ENCODE measurements at regions not wholly inside any gene's neighbourhood (a gene's known extent, or its start where the extent isn't known, plus 50 kb on each side); places are given as distances from the start of the nearest gene placed in this dataset.

DNA sequence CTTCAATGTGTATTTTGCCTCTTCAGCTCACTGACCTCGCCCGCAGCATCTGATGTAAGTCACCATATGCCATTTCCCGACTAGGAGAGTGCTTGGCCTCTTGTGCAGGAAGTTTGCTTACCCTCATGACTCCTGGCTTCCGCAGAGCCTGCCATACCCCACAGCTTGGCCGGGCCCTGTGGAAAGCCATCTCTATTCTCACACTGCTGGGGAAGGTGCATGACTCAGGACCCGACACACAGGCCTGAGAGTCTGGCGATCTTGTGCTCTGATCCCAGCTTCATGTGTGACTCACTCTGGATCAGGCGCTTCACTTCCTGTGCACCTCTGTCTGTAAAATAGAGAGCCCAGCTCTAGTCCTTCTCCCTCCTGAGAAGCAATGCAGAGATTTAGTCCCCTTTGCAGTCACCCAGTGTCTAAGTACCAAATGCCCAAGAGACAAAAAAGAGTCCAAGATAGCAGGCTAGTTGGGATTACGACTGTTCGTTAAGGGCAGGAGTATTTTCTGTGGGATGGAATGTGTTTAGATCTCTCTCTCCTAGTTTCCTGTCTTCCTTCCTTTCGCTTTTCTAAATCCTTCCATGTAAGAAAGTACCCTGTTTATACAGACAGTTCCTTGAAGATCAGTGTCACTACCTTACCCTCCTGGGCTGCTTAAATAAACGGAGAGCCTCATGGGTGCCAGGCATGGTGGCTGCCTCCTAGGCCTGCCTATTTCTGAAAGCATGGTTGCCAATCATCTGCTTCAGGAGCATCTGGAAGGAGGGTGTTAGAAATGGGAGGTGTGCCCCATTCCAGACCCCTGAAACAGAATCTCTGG is 62.8 kb upstream of the KIF26B start:
- Histone ChIP-seq H3K27ac (ENCODE audit: low read length) (no peak overlapping the region), H3K4me3 (ENCODE audit: low read length) (no peak overlapping the region), H3K27me3 (ENCODE audit: low read depth, low read length) (peaks cover 7% of the 10 kb centered on the region), H4K20me1 (ENCODE audit: insufficient read depth, low read length) (no peaks in the 10 kb centered on the region), H3K9me3 (ENCODE audit: insufficient read depth, low read length) (no peaks in the 10 kb centered on the region), H3K4me1 (ENCODE audit: low read length) (no peaks in the 10 kb centered on the region), H2AFZ (ENCODE audit: low read depth, low read length) (no peak overlapping the region), H3K4me2 (ENCODE audit: low read length) (no peak overlapping the region), H3K36me3 (replicated peaks; ENCODE audit: low read depth, low read length) (no peaks in the 10 kb centered on the region), H3K9ac (ENCODE audit: low read length) (no peak overlapping the region), H3K79me2 (ENCODE audit: low read length) (no peaks in the 10 kb centered on the region)
- TF ChIP-seq, protein P1, sequence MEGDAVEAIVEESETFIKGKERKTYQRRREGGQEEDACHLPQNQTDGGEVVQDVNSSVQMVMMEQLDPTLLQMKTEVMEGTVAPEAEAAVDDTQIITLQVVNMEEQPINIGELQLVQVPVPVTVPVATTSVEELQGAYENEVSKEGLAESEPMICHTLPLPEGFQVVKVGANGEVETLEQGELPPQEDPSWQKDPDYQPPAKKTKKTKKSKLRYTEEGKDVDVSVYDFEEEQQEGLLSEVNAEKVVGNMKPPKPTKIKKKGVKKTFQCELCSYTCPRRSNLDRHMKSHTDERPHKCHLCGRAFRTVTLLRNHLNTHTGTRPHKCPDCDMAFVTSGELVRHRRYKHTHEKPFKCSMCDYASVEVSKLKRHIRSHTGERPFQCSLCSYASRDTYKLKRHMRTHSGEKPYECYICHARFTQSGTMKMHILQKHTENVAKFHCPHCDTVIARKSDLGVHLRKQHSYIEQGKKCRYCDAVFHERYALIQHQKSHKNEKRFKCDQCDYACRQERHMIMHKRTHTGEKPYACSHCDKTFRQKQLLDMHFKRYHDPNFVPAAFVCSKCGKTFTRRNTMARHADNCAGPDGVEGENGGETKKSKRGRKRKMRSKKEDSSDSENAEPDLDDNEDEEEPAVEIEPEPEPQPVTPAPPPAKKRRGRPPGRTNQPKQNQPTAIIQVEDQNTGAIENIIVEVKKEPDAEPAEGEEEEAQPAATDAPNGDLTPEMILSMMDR (IDR thresholded peaks at IDR 0.05; ENCODE audit: low read depth, low read length): no peak
- TF ChIP-seq EZH2phosphoT487 (IDR thresholded peaks at IDR 0.05; ENCODE audit: low read depth): no peak

DNA sequence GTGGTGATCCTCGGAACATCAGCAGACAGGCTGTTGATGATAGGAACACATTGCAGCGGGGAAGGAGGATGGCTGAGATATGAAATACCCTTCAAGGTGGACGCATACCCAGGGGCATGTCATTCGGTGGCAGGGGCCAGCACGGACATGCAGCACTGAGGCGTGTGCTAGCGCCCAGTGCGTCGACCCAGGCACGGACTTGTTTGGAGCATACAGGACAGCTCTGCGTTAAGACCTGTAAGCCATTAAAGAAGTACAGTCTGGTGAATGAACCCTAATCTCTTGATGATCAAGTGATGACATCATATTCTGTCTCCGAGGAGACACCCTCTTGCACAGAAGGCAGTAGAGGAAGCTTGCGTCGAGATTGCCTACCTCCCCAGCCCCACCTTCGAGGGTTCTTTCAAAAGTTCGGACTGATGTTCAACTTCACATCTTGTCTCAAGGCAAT is 63.6 kb upstream of the KIF26B start:
- no peak overlapping the region for H3K27ac ChIP-seq (ENCODE audit: low read length)
- no peak overlapping the region for H3K4me2 ChIP-seq (ENCODE audit: low read length)

DNA sequence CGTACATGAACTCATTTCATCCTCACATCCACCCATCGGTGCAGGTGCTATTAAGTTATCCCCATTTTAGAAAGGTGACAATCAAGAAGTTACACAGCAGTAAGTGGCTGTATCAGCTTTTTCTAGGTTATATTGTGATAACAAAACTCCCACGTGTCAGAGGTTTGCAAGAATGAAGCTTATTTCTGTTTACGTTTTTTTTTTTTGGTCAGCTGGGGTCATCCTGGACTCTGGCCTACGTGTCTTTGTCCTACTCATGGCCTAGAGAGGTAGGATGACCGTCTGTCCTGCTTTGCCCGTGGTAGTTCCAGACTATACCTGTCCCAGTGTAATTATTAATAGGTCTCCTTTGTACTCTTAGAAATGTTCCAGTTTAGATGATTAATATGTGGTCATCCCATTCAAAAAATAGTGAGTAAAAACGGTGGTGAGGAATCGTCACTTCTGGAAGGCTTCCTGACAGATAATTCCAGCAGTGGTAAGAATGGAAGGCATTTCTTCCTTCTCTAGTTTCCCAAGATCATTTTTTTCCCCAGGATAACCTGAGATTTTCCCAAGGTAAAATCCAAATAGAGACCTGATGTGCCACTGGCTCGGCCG is 64.2 kb upstream of the KIF26B start:
- no peaks in the 10 kb centered on the region for H3K9me3 ChIP-seq (ENCODE audit: insufficient read depth, low read length)
- no peaks in the 10 kb centered on the region for H4K20me1 ChIP-seq (ENCODE audit: insufficient read depth, low read length)
- H3K79me2 ChIP-seq (ENCODE audit: low read length): no peaks in the 10 kb centered on the region
- H2AFZ ChIP-seq (ENCODE audit: low read depth, low read length): no peak overlapping the region
- H3K36me3 ChIP-seq (replicated peaks; ENCODE audit: low read depth, low read length): no peaks in the 10 kb centered on the region
- no peak for TF ChIP-seq EZH2phosphoT487 (IDR thresholded peaks at IDR 0.05; ENCODE audit: low read depth)
- H3K4me1 ChIP-seq (ENCODE audit: low read length): peaks cover 6% of the 10 kb centered on the region
- no peak overlapping the region for H3K27ac ChIP-seq (ENCODE audit: low read length)
- no peak overlapping the region for H3K4me2 ChIP-seq (ENCODE audit: low read length)
- no peak overlapping the region for H3K4me3 ChIP-seq (ENCODE audit: low read length)
- peaks cover 14% of the 10 kb centered on the region for H3K27me3 ChIP-seq (ENCODE audit: low read depth, low read length)
- H3K9ac ChIP-seq (ENCODE audit: low read length): no peak overlapping the region

More for the DNA sequence above, 63.6 kb upstream of the KIF26B start:
- H3K79me2 ChIP-seq (ENCODE audit: low read length): no peaks in the 10 kb centered on the region
- H3K9me3 ChIP-seq (ENCODE audit: insufficient read depth, low read length): no peaks in the 10 kb centered on the region
- no peaks in the 10 kb centered on the region for H3K36me3 ChIP-seq (replicated peaks; ENCODE audit: low read depth, low read length)
- no peaks in the 10 kb centered on the region for H3K4me1 ChIP-seq (ENCODE audit: low read length)
- H2AFZ ChIP-seq (ENCODE audit: low read depth, low read length): no peak overlapping the region
- peaks cover 13% of the 10 kb centered on the region for H3K27me3 ChIP-seq (ENCODE audit: low read depth, low read length)
- no peaks in the 10 kb centered on the region for H4K20me1 ChIP-seq (ENCODE audit: insufficient read depth, low read length)
- TF ChIP-seq, protein P1 (IDR thresholded peaks at IDR 0.05; ENCODE audit: low read depth, low read length): no peak
- no peak for TF ChIP-seq EZH2phosphoT487 (IDR thresholded peaks at IDR 0.05; ENCODE audit: low read depth)
- H3K4me3 ChIP-seq (ENCODE audit: low read length): no peak overlapping the region
- no peak overlapping the region for H3K9ac ChIP-seq (ENCODE audit: low read length)

DNA sequence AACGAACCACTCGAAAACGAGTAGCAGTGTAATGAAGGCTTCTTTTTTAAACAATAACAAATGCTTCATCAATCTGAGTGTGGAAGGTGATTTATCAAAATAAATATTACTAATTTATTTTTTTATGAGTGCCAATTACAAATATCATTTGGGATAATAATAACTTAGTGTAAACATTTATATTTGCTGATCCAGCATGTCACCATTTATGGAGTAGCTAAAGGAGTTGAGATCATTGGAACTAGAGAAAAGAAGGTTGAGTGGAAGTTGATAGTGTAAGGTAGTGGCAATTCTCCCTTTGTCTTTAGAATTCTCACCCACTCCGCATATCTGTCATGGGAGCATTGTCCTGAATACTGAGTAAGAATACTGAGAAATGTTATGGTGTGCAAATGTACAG is 67.1 kb upstream of the KIF26B start:
- no peaks in the 10 kb centered on the region for H3K9me3 ChIP-seq (ENCODE audit: insufficient read depth, low read length)
- no peak for TF ChIP-seq EZH2phosphoT487 (IDR thresholded peaks at IDR 0.05; ENCODE audit: low read depth)
- TF ChIP-seq, protein P1 (IDR thresholded peaks at IDR 0.05; ENCODE audit: low read depth, low read length): no peak
- no peak overlapping the region for H3K9ac ChIP-seq (ENCODE audit: low read length)
- H3K79me2 ChIP-seq (ENCODE audit: low read length): no peaks in the 10 kb centered on the region
- H4K20me1 ChIP-seq (ENCODE audit: insufficient read depth, low read length): no peaks in the 10 kb centered on the region
- H3K4me1 ChIP-seq (ENCODE audit: low read length): peaks cover 8% of the 10 kb centered on the region
- H2AFZ ChIP-seq (ENCODE audit: low read depth, low read length): no peak overlapping the region
- no peak overlapping the region for H3K4me2 ChIP-seq (ENCODE audit: low read length)
- no peak overlapping the region for H3K27ac ChIP-seq (ENCODE audit: low read length)
- no peaks in the 10 kb centered on the region for H3K36me3 ChIP-seq (replicated peaks; ENCODE audit: low read depth, low read length)
- no peak overlapping the region for H3K4me3 ChIP-seq (ENCODE audit: low read length)
- H3K27me3 ChIP-seq (ENCODE audit: low read depth, low read length): peaks cover 14% of the 10 kb centered on the region
